Activated T-helper 1 cell treated with anti-CD3 and anti-CD28 coated beads, Interleukin-2, amount 50 U/mL, for 16 hours (primary cell): ENCODE measurements at regions not wholly inside any gene's neighbourhood (a gene's known extent, or its start where the extent isn't known, plus 50 kb on each side); places are given as distances from the start of the nearest gene placed in this dataset.

Experiments
- DNase-seq, 2 donors: peaks; one replicate each; pipeline ENCODE4 v3.0.0-alpha.2; 2020; ENCODE audit warnings: low read depth in 1 of 2, low spot score in 1 of 2

GRCh38 chr9:8188723-8189407 is 389.3 kb upstream of the DMAC1 start:
- DNase-seq: no peak

- no peak for DNase-seq
These were observed 387.0 kb upstream of the DMAC1 start for GRCh38 chr9:8186560-8186959.

- no peak for DNase-seq
These were observed 384.0 kb upstream of the DMAC1 start for GRCh38 chr9:8183618-8184017.

- no peak for DNase-seq
These were observed 379.9 kb upstream of the DMAC1 start for GRCh38 chr9:8179381-8180053.

GRCh38 chr9:8172000-8172399 is 372.4 kb upstream of the DMAC1 start:
- DNase-seq: no peak

GRCh38 chr9:8168916-8169438 is 369.4 kb upstream of the DMAC1 start:
- no peak for DNase-seq

- no peak for DNase-seq
These were observed 361.2 kb upstream of the DMAC1 start for GRCh38 chr9:8160787-8161186.

- DNase-seq: no peak
These were observed 359.0 kb upstream of the DMAC1 start for GRCh38 chr9:8158574-8158973.

GRCh38 chr9:8157683-8158324 is 358.2 kb upstream of the DMAC1 start:
- no peak for DNase-seq

- DNase-seq: no peak
These were observed 356.8 kb upstream of the DMAC1 start for GRCh38 chr9:8156346-8156745.

GRCh38 chr9:8155706-8156105 is 356.1 kb upstream of the DMAC1 start:
- no peak for DNase-seq

- DNase-seq: no peak
These were observed 344.1 kb upstream of the DMAC1 start for GRCh38 chr9:8143677-8144076.

- DNase-seq: no peak
These were observed 341.0 kb upstream of the DMAC1 start for GRCh38 chr9:8140557-8140956.

- DNase-seq: no peak
These were observed 340.2 kb upstream of the DMAC1 start for GRCh38 chr9:8139756-8140155.

GRCh38 chr9:8136477-8136876 is 336.9 kb upstream of the DMAC1 start:
- no peak for DNase-seq

GRCh38 chr9:8134635-8135034 is 335.1 kb upstream of the DMAC1 start:
- no peak for DNase-seq

GRCh38 chr9:8133606-8134005 is 334.0 kb upstream of the DMAC1 start:
- DNase-seq: no peak

- DNase-seq: no peak
These were observed 316.0 kb upstream of the DMAC1 start for GRCh38 chr9:8115570-8115969.

GRCh38 chr9:8114826-8115225 is 315.2 kb upstream of the DMAC1 start:
- DNase-seq: no peak

GRCh38 chr9:8106362-8106761 is 306.8 kb upstream of the DMAC1 start:
- DNase-seq: no peak

GRCh38 chr9:8101607-8102006 is 302.0 kb upstream of the DMAC1 start:
- DNase-seq: no peak

- DNase-seq: no peak
These were observed 296.5 kb upstream of the DMAC1 start for GRCh38 chr9:8096091-8096490.
